ENCODE measurements at regions not wholly inside any gene's neighbourhood (a gene's known extent, or its start where the extent isn't known, plus 50 kb on each side); places are given as distances from the start of the nearest gene placed in this dataset.
A peak's percentile ranks its signal among the peaks of the same experiment; 100 is the strongest.
"Not testable (repeated sequence)": the region's sequence is repeated elsewhere in the genome, so short reads cannot be mapped to it uniquely, and the experiment has no call there.

DNA sequence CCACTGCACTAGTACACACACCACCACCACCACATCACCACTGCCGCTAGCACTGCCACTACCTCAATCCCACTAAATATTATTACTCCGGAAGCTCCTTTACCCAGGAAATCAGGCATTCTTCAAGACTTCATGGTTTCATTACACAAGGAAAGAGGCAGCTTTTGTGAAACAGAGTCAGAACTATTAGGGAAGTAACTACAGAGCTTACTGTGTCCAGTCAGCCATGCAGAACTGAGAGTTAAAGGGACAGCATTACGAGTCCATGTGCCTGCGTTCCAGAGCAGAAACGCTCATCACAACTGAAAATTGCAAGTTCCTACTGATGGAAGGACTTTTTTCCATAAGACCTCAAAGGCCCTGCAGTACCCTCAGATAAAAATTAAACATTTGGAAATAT lies 103.2 kb upstream of the FRG1 start:
- no peak overlapping the region for H3K27ac ChIP-seq

GRCh38 chr4:189838821-189839497 lies 101.7 kb upstream of the FRG1 start:
- no peak overlapping the region for H3K27ac ChIP-seq

More for the DNA sequence above, 103.2 kb upstream of the FRG1 start:
- H3K4me3 ChIP-seq: no peak overlapping the region

GRCh38 chr4:189840356-189840755 lies 100.3 kb upstream of the FRG1 start:
- Histone ChIP-seq H3K4me3 (no peak overlapping the region), H3K27ac (no peak overlapping the region)

More at GRCh38 chr4:189838821-189839497, 101.7 kb upstream of the FRG1 start:
- no peak overlapping the region for H3K4me3 ChIP-seq

DNA sequence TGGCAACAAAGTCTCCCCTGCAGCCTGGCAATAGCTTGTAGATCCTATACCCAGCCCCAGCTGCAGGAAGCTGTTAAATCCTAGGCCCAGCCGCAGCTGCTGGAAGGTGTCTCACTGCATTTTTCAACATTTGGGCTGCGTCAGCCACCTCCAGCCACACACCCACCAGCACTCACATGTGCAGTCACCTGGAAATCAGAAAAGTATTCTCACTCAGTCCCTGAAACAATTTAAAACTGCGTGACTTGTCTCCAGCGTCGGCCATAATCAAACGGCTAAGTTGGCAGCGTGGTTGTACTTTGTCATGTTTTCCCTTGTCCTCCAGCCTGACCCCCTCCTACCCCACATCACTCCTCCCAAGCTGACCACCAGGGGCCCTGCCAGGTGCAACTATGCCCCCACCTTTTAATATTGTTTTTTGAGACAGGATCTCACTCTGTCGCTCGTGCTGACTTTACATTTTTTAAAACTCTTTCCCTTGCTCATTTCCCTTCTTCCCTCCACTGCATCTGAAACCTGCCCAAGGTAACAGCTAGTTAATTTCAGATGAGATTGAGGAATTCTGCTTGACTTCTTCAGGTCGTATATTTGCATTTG lies 97.2 kb upstream of the FRG1 start:
- H3K4me3 ChIP-seq: no peak overlapping the region
- no peak overlapping the region for H3K27ac ChIP-seq

DNA sequence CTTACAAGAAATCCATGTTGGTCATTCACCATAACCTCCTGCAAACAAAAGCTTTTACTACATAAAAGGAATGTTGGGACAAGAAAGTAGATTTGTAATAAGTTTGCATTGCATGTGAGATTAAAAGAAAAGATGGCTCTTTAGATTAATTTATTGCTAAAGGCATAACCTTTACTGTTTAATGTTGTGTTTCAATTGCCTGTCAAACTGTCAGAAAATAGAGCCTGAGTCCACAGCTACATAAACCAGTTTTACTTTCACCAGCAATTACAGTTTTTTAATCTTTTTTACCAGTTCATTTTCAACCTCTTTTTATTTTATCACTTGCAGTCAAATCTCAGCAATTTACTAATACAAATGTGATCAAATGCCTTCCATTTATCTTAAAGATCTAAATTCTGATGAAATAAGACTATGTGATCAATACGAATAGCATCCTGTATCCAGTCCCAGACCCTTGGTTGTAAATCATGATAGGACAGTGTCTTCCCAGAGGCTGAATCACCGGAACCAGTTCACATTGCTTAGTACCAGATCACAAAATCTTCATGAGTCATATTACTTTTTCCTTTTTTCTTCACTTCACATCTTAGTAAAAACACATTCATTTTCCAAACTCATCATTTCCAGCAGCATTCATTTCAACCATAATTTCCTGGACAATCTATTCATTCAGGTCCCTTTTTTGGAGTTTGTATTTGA lies 95.4 kb upstream of the FRG1 start:
- Histone ChIP-seq H3K27ac (no peak overlapping the region), H3K4me3 (no peak overlapping the region)

DNA sequence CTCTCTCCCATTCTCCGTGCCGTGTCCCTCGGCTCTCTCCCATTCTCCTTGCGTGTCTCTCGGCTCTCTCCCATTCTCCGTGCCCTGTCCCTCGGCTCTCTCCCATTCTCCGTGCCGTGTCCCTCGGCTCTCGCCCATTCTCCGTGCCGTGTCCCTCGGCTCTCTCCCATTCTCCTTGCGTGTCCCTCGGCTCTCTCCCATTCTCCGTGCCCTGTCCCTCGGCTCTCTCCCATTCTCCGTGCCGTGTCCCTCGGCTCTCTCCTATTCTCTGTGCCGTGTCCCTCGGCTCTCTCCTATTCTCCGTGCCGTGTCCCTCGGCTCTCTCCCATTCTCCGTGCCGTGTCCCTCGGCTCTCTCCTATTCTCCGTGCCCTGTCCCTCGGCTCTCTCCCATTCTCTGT lies 94.6 kb upstream of the FRG1 start:
- not testable (repeated sequence) for H3K4me3 ChIP-seq, H3K27ac ChIP-seq

DNA sequence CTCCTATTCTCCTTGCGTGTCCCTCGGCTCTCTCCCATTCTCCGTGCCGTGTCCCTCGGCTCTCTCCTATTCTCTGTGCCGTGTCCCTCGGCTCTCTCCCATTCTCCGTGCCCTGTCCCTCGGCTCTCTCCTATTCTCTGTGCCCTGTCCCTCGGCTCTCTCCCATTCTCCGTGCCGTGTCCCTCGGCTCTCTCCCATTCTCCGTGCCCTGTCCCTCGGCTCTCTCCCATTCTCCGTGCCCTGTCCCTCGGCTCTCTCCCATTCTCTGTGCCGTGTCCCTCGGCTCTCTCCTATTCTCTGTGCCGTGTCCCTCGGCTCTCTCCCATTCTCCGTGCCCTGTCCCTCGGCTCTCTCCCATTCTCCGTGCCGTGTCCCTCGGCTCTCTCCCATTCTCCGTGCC lies 94.1 kb upstream of the FRG1 start:
- not testable (repeated sequence) for H3K27ac ChIP-seq, H3K4me3 ChIP-seq

GRCh38 chr4:189848672-189849071 lies 92.0 kb upstream of the FRG1 start:
- not testable (repeated sequence) for H3K27ac ChIP-seq, H3K4me3 ChIP-seq

DNA sequence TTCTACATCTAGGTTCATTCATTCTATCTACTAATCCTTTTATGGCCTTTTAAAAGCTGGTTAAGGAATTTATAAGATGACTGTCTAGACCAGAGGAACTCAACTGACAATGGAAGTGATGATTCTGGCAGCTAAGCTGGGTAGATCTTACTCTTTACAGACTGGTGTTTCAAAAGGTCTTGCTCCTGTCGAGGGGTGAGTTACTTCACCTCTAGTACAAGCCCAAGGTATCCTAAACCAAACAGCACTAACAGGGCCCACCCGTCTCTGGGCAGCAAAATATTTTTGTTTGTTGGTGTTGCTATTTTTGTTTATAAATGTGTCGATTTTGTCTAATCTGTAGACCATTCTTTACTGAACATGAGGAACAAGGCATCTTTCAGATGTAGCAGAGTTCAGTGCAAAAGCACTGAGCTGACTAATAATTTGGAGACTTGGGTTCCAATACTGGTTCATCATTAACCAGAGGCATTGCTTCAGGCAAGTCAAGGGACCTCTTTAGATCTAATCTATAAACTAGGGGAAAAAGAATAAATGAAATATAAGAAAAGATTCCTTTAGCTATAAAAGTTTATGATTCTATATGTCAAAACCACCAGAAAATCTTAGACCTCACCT lies 90.3 kb upstream of the FRG1 start:
- Histone ChIP-seq H3K4me3 (no peak overlapping the region), H3K27ac (no peak overlapping the region)

GRCh38 chr4:189858435-189858834 lies 82.2 kb upstream of the FRG1 start:
- Histone ChIP-seq H3K27ac (no peak overlapping the region), H3K4me3 (no peak overlapping the region)

GRCh38 chr4:189861101-189861500 lies 79.6 kb upstream of the FRG1 start:
- Histone ChIP-seq H3K27ac (no peak overlapping the region), H3K4me3 (no peak overlapping the region)

DNA sequence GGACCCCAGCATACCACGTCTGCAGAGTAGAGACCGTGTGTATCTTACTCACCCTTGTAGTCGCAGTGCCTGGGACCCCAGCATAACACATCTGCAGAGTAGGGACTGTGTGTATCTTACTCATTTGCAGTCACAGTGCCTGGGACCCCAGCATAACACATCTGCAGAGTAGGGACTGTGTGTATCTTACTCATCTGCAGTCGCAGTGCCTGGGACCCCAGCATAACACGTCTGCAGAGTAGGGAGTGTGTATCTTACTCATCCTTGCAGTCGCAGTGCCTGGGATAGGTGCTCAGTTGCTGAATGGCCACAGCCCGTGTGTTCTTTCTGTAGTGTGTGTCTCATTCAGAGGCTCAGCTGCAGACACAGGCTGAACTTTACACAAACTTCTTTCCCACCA lies 71.4 kb upstream of the FRG1 start:
- no peak overlapping the region for H3K4me3 ChIP-seq

GRCh38 chr4:189870511-189871234 lies 70.0 kb upstream of the FRG1 start:
- Histone ChIP-seq H3K4me3 (no peak overlapping the region), H3K27ac (no peak overlapping the region)

More for the DNA sequence above, 71.4 kb upstream of the FRG1 start:
- no peak overlapping the region for H3K27ac ChIP-seq

GRCh38 chr4:189874591-189874990 lies 66.1 kb upstream of the FRG1 start:
- no peak overlapping the region for H3K27ac ChIP-seq
- no peak overlapping the region for H3K4me3 ChIP-seq

DNA sequence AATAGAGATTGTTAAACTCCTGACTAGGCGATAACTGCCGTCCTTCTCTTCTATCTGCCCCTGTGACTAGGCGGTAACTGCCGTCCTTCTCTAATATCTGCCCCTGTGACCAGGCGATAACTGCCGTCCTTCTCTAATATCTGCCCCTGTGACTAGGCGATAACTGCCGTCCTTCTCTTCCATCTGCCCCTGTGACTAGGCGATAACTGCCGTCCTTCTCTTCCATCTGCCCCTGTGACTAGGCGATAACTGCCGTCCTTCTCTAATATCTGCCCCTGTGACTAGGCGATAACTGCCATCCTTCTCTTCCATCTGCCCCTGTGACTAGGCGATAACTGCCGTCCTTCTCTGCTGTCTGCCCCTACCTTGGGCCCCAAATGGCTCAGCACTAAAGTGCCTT lies 59.5 kb upstream of the FRG1 start:
- not testable (repeated sequence) for H3K4me3 ChIP-seq
- H3K27ac ChIP-seq: peak overlapping the region in 1 of 21 experiments; percentile 4

GRCh38 chr4:189888407-189888806 lies 52.3 kb upstream of the FRG1 start:
- not testable (repeated sequence) for H3K27ac ChIP-seq, H3K4me3 ChIP-seq

Measured in skin epidermis (tissue), 12 donors.